Heart right ventricle (tissue), 16 donors: ENCODE measurements at regions not wholly inside any gene's neighbourhood (a gene's known extent, or its start where the extent isn't known, plus 50 kb on each side); places are given as distances from the start of the nearest gene placed in this dataset.

Source experiments
- ATAC-seq, 8 donors: fragments of 200-7000 bp; cut with Tn5 transposase; one replicate each; pipeline ENCODE4 v1.9.1; 2020; ENCODE audit warnings: mild to moderate bottlenecking in 8 of 8, moderate library complexity in 8 of 8, moderate number of reproducible peaks in 1 of 8
- DNase-seq, 2 donors: peaks; one replicate each; pipeline ENCODE4 v3.0.0-alpha.2; 2020
- H3K27ac ChIP-seq, 10 donors: fragments of 200-600 bp; sonication (generic) in 2 of 10; one replicate each; pipeline versions ENCODE4 v1.5.0 to v1.8.0; 2020 to 2022; ENCODE audit warnings: mild to moderate bottlenecking in 3 of 10
- H3K27me3 ChIP-seq, 7 donors: fragments of 200-600 bp; one replicate each; pipeline ENCODE4 v1.8.0; 2021 to 2022; ENCODE audit warnings: mild to moderate bottlenecking in 2 of 7
- H3K36me3 ChIP-seq, 9 donors: fragments of 200-600 bp; sonication (generic) in 1 of 9; one replicate each; pipeline versions ENCODE4 v1.5.0 to v1.8.0; 2020 to 2022; ENCODE audit warnings: mild to moderate bottlenecking in 2 of 9
- H3K4me1 ChIP-seq, 9 donors: fragments of 200-600 bp; sonication (generic) in 1 of 9; one replicate each; pipeline versions ENCODE4 v1.5.0 to v1.8.0; 2020 to 2022; ENCODE audit warnings: mild to moderate bottlenecking in 4 of 9
- H3K4me3 ChIP-seq, 10 donors: fragments of 200-600 bp; sonication (generic) in 2 of 10; one replicate each; pipeline versions ENCODE4 v1.5.0 to v1.8.0; 2020 to 2022; ENCODE audit warnings: mild to moderate bottlenecking in 7 of 10, moderate library complexity in 2 of 10
- H3K9me3 ChIP-seq, 11 donors: fragments of 200-600 bp in 10 of 11; sonication (generic) in 2 of 11; one replicate each; pipeline versions ENCODE4 v1.5.0 to v1.8.0; 2013 to 2022; ENCODE audit warnings: mild to moderate bottlenecking in 2 of 11, control low read depth in 1 of 11, moderate library complexity in 1 of 11
- CTCF ChIP-seq, 9 donors: fragments of 200-600 bp; sonication (generic) in 2 of 9; IDR thresholded peaks; one replicate each; pipeline versions ENCODE4 v1.5.0 to v1.8.0; 2021 to 2022; ENCODE audit warnings: antibody characterized with exemption in 9 of 9, mild to moderate bottlenecking in 5 of 9, moderate library complexity in 1 of 9
- WGBS, 2 donors: extraction: QIAGEN DNeasy Blood & Tissue Kit; methylation state at CpG; one replicate each; pipeline ENCODE4 v1.1.7; 2013; ENCODE audit warnings: inconsistent platforms in 1 of 2; 5-methylcytosine and 5-hydroxymethylcytosine counted together
- intact Hi-C, 10 donors: fragments of 100-400 bp; cut with DNase I; formaldehyde crosslinking; loops; one replicate each; pipeline versions ENCODE4 v1.11.1 to v1.14.2; 2022
- donor health status: Arrhythmogenic right ventricular cardiomyopathy.
- donor health status: ischemic (EF 13 %, LVEDD 7.1; RV severe dilation, severe dysfunction).
- donor health status: healthy with polysubstance abuse.
- donor health status: DM: no; HTN: yes; CAD: no.
- donor health status: DM: no; HTN: no; CAD: no.
- donor health status: ischemic (EF 25% LVEDD 6.9; RV normal size, moderate dysfunction).
- donor health status: ischemic (EF 25% LVEDD 5.7; RV mildly dilated, moderate dysfunction).
- donor health status: healthy.
- donor health status: DM: yes; HTN: yes; CAD: no.
- donor health status: Ischemic cardiomyopathy.
- donor health status: ischemic (EF 35%, LVEDD 5.7; RV mildly dilated, moderate dysfunction).
- donor health status: nonischemic (EF 11% LVEDD 7.7; RV severe dilation, severe dysfunction).
- donor health status: DM: yes; HTN: yes; CAD: no.
- donor health status: PGD.
- donor health status: ischemic (EF 29% LVEDD 5.4; RV normal size, mild dysfunction).
- donor health status: nonischemic (EF 23%, LVEDD 6.1; RV moderate dilation, normal function).

- Histone ChIP-seq H3K27ac (no peak overlapping the region), H3K27me3 (no peaks in the 10 kb centered on the region), H3K9me3 (peaks cover 0 to 6% (median 0%) of the 10 kb centered on the region in 11 donors), H3K4me3 (no peak overlapping the region), H3K4me1 (no peaks in the 10 kb centered on the region), H3K36me3 (no peaks in the 10 kb centered on the region)
- DNase-seq = no peak
- no peak for ATAC-seq
- TF ChIP-seq CTCF (IDR thresholded peaks at IDR 0.05) = no peak
- intact Hi-C loops = no loop called here
- 93 to 96% methylated on average over 1 of the region's 1 CpG for WGBS, 2 donors
Measured at GRCh38 chr21:30942192-30942591, 60.8 kb upstream of the KRTAP11-1 start.

GRCh38 chr21:30936207-30936606 is 54.8 kb upstream of the KRTAP11-1 start:
- Histone ChIP-seq H3K36me3 (no peaks in the 10 kb centered on the region), H3K4me3 (no peak overlapping the region), H3K27ac (no peak overlapping the region), H3K27me3 (no peaks in the 10 kb centered on the region), H3K4me1 (no peaks in the 10 kb centered on the region), H3K9me3 (peaks cover 0 to 13% (median 0%) of the 10 kb centered on the region in 11 donors)
- WGBS, 2 donors = 65 to 89% methylated on average over 6 of the region's 6 CpGs
- ATAC-seq (no peak), DNase-seq (no peak)
- intact Hi-C loops = no loop called here
- no peak for TF ChIP-seq CTCF (IDR thresholded peaks at IDR 0.05)

GRCh38 chr21:30935889-30936168 is 54.4 kb upstream of the KRTAP11-1 start:
- no peaks in the 10 kb centered on the region for H3K36me3 ChIP-seq
- no peaks in the 10 kb centered on the region for H3K27me3 ChIP-seq
- WGBS, 2 donors = 85 to 93% methylated on average over 4 of the region's 4 CpGs
- H3K9me3 ChIP-seq = peaks cover 0 to 13% (median 0%) of the 10 kb centered on the region in 11 donors
- no peak for ATAC-seq
- intact Hi-C loops = no loop called here
- no peak overlapping the region for H3K4me3 ChIP-seq
- no peaks in the 10 kb centered on the region for H3K4me1 ChIP-seq
- no peak for DNase-seq
- H3K27ac ChIP-seq = no peak overlapping the region
- TF ChIP-seq CTCF (IDR thresholded peaks at IDR 0.05) = no peak

GRCh38 chr21:30935121-30935888 is 53.9 kb upstream of the KRTAP11-1 start:
- TF ChIP-seq CTCF (IDR thresholded peaks at IDR 0.05) = no peak
- intact Hi-C loops = no loop called here
- Histone ChIP-seq H3K27me3 (no peaks in the 10 kb centered on the region), H3K9me3 (peaks cover 0 to 13% (median 0%) of the 10 kb centered on the region in 11 donors), H3K4me1 (no peaks in the 10 kb centered on the region), H3K27ac (no peak overlapping the region), H3K4me3 (no peak overlapping the region), H3K36me3 (no peaks in the 10 kb centered on the region)
- ATAC-seq = peak in 1 of 8 donors; percentile 41
- no peak for DNase-seq
- WGBS, 2 donors = 93% methylated on average over 15 of the region's 15 CpGs
